ENCODE measurements at regions not wholly inside any gene's neighbourhood (a gene's known extent, or its start where the extent isn't known, plus 50 kb on each side); places are given as distances from the start of the nearest gene placed in this dataset.

DNA sequence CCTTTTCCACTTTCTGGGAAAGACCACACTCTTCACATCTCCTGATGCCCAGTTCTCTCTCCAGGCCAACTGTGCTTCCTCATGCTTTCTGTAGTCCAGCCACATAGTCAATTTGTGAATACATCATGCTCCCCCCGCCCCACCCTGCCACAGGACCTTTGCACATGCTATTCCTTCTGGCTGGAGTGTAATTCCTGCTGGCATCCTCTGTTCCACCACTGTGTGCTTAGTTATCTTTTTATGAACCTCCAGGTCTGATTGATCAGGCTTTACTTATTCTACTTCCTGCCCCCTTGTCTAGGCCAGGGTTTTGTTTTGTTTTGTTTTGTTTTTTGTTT is 372.6 kb upstream of the RIOK2 start:
- Histone ChIP-seq H3K27ac (no peak overlapping the region), H3K9me3 (no peaks in the 10 kb centered on the region), H3K4me3 (no peak overlapping the region), H3K27me3 (no peaks in the 10 kb centered on the region), H3K4me1 (no peaks in the 10 kb centered on the region), H3K36me3 (no peaks in the 10 kb centered on the region)
- TF ChIP-seq, protein P1, sequence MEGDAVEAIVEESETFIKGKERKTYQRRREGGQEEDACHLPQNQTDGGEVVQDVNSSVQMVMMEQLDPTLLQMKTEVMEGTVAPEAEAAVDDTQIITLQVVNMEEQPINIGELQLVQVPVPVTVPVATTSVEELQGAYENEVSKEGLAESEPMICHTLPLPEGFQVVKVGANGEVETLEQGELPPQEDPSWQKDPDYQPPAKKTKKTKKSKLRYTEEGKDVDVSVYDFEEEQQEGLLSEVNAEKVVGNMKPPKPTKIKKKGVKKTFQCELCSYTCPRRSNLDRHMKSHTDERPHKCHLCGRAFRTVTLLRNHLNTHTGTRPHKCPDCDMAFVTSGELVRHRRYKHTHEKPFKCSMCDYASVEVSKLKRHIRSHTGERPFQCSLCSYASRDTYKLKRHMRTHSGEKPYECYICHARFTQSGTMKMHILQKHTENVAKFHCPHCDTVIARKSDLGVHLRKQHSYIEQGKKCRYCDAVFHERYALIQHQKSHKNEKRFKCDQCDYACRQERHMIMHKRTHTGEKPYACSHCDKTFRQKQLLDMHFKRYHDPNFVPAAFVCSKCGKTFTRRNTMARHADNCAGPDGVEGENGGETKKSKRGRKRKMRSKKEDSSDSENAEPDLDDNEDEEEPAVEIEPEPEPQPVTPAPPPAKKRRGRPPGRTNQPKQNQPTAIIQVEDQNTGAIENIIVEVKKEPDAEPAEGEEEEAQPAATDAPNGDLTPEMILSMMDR (IDR thresholded peaks at IDR 0.05) = no peak
- DNase-seq (no peak), ATAC-seq (no peak)
- intact Hi-C loops (cut with DNase I) = no loop called here

DNA sequence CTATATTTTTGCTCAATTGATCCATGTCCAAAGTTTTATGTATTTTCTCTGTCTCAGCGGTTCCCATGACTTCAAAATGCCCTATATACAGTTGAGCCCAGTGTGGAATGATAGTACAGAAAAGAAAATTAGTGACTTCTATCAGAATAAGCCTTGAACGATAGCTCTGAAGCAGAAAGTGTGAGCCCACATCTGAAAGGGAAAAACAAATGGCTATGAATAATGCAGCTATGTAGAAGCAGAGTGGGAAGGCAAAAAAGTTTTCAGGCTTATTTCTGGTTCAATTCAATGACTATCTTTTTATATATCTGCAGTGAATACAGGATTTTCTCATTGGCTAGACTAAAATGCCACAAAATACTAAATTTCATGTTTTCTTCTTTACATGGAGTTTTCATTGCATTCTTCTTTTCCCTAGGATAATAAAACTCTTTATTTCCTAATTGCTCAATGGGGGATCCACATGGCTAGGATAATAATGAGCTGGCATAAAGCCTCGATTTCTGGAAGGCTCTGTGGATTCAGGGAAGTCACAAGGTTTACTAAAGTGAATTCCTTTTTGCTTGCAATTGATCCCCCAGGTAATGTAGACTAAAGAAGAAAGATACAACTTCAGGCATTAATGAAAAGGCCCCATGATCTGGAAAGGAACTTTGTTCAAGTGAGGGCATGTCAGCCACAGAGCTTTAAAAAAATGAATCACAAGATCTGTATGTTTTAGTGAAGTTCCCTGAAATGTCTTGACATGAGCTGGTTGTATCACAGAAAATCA is 377.0 kb upstream of the RIOK2 start:
- intact Hi-C loops (cut with DNase I) = no loop called here
- Histone ChIP-seq H3K27me3 (no peaks in the 10 kb centered on the region), H3K4me1 (no peaks in the 10 kb centered on the region), H3K27ac (no peak overlapping the region), H3K4me3 (no peak overlapping the region), H3K9me3 (no peaks in the 10 kb centered on the region), H3K36me3 (no peaks in the 10 kb centered on the region)
- DNase-seq (no peak), ATAC-seq (no peak)
- TF ChIP-seq, protein P1 (IDR thresholded peaks at IDR 0.05) = no peak

DNA sequence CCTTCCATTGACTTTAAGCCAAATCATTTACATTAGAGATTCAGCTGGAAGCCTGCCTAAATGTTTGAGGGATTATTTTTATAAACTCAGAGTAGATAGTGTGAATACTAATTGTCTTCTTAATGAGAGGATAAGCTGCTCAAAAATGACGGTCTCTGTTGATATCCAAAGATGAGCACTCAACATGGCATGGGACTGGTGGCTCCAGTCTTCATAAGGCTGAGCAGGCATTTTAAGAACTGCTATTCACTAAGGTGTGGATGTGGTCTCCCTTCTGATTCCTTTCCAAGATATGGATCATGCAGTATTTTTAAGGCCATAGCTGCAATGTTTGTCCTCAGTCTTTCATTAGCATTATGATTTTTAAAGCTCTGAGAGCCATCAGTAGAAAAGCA is 377.5 kb upstream of the RIOK2 start:
- DNase-seq = no peak
- Histone ChIP-seq H3K4me1 (no peaks in the 10 kb centered on the region), H3K4me3 (no peak overlapping the region), H3K27me3 (no peaks in the 10 kb centered on the region), H3K27ac (no peak overlapping the region), H3K36me3 (no peaks in the 10 kb centered on the region), H3K9me3 (no peaks in the 10 kb centered on the region)
- intact Hi-C loops (cut with DNase I) = no loop called here
- TF ChIP-seq, protein P1 (IDR thresholded peaks at IDR 0.05) = no peak
- ATAC-seq = no peak

DNA sequence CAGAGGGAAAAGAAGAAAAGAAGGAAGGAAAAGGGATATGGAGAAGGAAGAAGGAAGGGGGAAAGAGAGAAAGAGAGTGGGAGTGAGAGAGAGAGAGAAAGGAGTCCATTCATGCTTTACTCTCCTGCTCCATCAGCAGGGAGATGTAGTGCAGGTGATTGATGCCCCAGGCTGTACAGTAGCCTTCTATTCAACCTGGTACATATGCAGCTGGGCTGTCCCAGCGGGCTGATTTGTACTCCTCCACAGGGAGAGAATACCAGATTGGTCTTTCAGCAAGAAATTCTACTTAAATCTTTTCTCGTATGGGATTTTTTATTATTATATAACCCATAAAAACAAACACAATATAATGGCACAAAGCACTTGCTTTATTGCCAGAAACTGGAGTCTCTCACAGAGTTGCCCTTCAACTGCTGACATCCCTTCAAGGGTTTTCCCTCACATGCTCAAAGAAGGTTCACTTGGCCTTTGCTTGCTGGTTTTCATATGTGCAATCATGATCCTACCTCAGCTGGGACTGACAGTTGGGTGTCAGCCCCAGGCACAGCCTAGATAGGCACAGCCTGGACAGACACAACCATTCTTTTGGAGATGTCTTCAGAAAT is 380.1 kb upstream of the RIOK2 start:
- Histone ChIP-seq H3K4me1 (no peaks in the 10 kb centered on the region), H3K4me3 (no peak overlapping the region), H3K27me3 (no peaks in the 10 kb centered on the region), H3K36me3 (no peaks in the 10 kb centered on the region), H3K27ac (no peak overlapping the region), H3K9me3 (no peaks in the 10 kb centered on the region)
- TF ChIP-seq, protein P1 (IDR thresholded peaks at IDR 0.05) = no peak
- DNase-seq = no peak
- no peak for ATAC-seq
- intact Hi-C loops (cut with DNase I) = no loop called here

DNA sequence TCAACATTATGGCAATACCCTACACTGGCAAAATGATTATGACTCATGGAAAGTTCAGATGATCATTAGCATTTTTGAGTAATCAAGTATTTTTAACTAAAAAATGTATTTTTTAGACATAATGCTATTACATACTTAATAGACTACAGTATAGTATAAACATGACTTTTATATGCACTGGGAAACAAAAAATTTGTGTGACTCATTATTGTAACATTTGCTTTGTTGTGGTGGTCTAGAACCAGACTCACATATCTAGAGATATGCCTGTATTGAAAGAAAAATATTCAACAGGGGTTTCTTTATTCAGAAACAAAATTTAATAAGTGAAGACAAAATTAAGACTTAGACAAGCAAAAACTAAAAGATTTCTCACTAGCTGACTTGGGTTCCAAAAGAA is 385.3 kb upstream of the RIOK2 start:
- no peaks in the 10 kb centered on the region for H3K27me3 ChIP-seq
- DNase-seq (no peak), ATAC-seq (no peak)
- intact Hi-C loops (cut with DNase I) = no loop called here
- H3K9me3 ChIP-seq = no peaks in the 10 kb centered on the region
- TF ChIP-seq, protein P1 (IDR thresholded peaks at IDR 0.05) = no peak
- H3K36me3 ChIP-seq = no peaks in the 10 kb centered on the region
- no peak overlapping the region for H3K27ac ChIP-seq
- no peaks in the 10 kb centered on the region for H3K4me1 ChIP-seq
- no peak overlapping the region for H3K4me3 ChIP-seq

All from upper lobe of right lung (tissue), 1 donor.